Brain microvascular endothelial cell (primary cell): ENCODE measurements at regions not wholly inside any gene's neighbourhood (a gene's known extent, or its start where the extent isn't known, plus 50 kb on each side); places are given as distances from the start of the nearest gene placed in this dataset.
A peak's percentile ranks its signal among the peaks of the same experiment; 100 is the strongest.

Experiments used
- DNase-seq: peaks from one replicate; pipeline ENCODE4 v3.0.0-alpha.2; 2020
- H3K27ac ChIP-seq: fragments of 250-450 bp; sonication (Bioruptor Pico); 2 replicates; pipeline ENCODE4 v1.5.1; 2020; ENCODE audit warnings: mild to moderate bottlenecking, moderate library complexity
- H3K27me3 ChIP-seq: fragments of 250-450 bp; sonication (Bioruptor Pico); replicated peaks from 2 replicates; pipeline ENCODE4 v1.5.1; 2020; ENCODE audit warnings: mild to moderate bottlenecking
- H3K36me3 ChIP-seq: fragments of 250-450 bp; sonication (Bioruptor Pico); replicated peaks from 2 replicates; pipeline ENCODE4 v1.5.1; 2020; ENCODE audit warnings: mild to moderate bottlenecking
- H3K4me3 ChIP-seq: 2 replicates; pipeline ENCODE4 v1.5.1; 2011; ENCODE audit warnings: low read depth, mild to moderate bottlenecking, control low read depth, low read length, moderate library complexity
- in situ Hi-C: cut with HindIII; loops from 2 replicates; pipeline ENCODE4 v1.10.0; 2017; ENCODE audit warnings: low sequenced_read_pairs, low pct_ligation_motif_present
- TF ChIP-seq, protein P1 (sequence below): IDR thresholded peaks from 2 replicates; pipeline ENCODE4 v1.5.1; 2011; ENCODE audit warnings: low read depth, mild to moderate bottlenecking, moderate library complexity, low read length, control low read depth, inconsistent platforms; ENCODE audit errors: missing control alignments

DNA sequence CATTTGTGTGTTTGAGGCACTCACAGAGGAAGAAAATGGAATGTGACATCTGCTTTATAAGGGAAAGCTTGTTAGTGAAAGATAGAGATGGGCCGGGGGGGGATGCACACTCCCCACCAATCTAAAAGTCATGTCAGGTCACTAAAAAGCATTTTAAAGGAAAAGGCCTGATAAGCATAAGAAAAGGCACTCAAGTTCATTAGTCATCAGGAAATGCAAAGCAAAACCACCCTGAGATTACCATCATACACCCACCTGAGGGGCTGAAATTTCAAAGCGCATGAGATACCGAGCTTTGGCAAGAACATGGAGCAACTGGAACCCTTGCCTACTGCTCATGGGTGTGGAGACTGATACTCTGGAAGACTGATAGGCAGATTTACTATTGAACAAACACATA, 77.9 kb upstream of the ANO1 start:
- no peak overlapping the region for H3K27ac ChIP-seq
- no peaks in the 10 kb centered on the region for H3K36me3 ChIP-seq
- DNase-seq = no peak
- TF ChIP-seq, protein P1, sequence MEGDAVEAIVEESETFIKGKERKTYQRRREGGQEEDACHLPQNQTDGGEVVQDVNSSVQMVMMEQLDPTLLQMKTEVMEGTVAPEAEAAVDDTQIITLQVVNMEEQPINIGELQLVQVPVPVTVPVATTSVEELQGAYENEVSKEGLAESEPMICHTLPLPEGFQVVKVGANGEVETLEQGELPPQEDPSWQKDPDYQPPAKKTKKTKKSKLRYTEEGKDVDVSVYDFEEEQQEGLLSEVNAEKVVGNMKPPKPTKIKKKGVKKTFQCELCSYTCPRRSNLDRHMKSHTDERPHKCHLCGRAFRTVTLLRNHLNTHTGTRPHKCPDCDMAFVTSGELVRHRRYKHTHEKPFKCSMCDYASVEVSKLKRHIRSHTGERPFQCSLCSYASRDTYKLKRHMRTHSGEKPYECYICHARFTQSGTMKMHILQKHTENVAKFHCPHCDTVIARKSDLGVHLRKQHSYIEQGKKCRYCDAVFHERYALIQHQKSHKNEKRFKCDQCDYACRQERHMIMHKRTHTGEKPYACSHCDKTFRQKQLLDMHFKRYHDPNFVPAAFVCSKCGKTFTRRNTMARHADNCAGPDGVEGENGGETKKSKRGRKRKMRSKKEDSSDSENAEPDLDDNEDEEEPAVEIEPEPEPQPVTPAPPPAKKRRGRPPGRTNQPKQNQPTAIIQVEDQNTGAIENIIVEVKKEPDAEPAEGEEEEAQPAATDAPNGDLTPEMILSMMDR = no peak
- no peak overlapping the region for H3K4me3 ChIP-seq
- in situ Hi-C loops = no loop called here
- no peaks in the 10 kb centered on the region for H3K27me3 ChIP-seq

DNA sequence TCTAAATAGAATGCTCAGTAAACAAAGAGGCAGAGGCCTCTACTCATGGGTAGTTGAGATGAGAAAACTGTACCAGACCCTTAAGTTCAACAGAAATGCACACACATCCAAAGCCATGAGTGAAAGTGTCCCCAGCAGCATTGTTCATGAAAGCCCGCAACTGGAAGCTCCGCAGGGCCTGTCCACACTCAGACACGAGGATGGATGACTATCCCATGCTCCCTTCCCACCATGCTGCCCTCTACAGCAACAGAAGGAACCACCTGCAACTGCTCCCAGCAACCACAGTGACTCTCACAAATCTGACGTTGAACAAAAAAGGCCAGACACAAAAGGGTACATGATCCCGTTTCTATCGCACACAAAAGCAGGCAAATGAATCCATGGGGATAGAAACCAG, 76.9 kb upstream of the ANO1 start:
- Histone ChIP-seq H3K27ac (no peak overlapping the region), H3K36me3 (no peaks in the 10 kb centered on the region), H3K4me3 (no peak overlapping the region), H3K27me3 (no peaks in the 10 kb centered on the region)
- in situ Hi-C loops = no loop called here
- TF ChIP-seq, protein P1 = no peak
- DNase-seq = no peak

DNA sequence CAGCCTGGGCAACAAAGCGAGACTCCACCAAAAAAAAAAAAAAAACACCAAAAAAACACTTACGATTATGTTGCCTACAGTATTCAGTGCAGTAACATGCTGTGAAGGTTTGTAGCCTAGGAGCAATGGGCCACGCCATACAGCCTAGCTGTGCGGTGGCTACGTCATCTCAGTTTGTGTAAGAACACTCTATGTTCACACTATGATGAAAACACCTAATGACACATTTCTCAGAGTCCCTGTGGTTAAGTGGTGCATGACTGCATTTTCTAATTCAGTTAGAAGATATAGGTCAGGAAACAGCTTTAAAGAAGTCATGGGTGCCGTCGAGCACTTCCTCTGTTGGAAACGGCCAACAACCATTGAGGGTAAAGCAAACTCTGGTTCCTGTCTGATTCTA, 75.7 kb upstream of the ANO1 start:
- no peak for DNase-seq
- TF ChIP-seq, protein P1 = no peak
- Histone ChIP-seq H3K27ac (no peak overlapping the region), H3K4me3 (no peak overlapping the region), H3K27me3 (no peaks in the 10 kb centered on the region), H3K36me3 (no peaks in the 10 kb centered on the region)
- in situ Hi-C loops = no loop called here

DNA sequence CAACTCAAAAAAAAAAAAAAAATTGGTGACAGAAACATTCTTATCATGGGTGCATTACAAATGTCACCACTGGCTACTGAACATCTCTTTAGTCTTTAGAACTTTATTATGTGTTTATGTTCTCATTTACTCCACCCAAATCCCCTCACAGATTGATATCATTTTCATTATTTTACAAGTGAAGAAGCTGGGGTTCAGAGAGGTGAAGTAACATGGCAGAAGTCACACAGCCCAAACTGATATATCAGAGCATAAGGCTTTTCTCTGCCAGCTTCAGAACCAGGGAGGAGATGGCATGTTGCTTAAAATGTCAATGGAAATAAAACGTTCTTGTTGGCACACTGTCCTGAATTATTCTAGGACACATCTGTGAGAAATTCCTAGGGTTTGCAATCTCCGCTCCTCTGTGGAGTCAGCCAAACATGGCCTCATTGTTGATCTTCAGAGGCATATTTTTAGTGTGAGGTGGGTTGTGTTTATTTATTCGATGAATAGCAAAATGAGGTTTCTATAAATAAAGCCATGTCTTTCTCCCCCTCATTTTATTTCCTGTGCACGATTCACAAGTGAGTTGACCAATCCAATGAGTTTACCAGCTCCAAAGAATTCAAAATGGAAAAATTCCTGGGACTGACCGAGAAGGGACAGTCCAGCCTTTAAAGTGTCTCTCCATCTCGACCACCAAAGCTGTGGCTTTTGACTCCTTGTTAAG, 72.9 kb upstream of the ANO1 start:
- H3K27me3 ChIP-seq = no peaks in the 10 kb centered on the region
- H3K4me3 ChIP-seq = no peak overlapping the region
- TF ChIP-seq, protein P1 = no peak
- peak; percentile 12 for DNase-seq
- no peak overlapping the region for H3K27ac ChIP-seq
- in situ Hi-C loops = no loop called here
- no peaks in the 10 kb centered on the region for H3K36me3 ChIP-seq

DNA sequence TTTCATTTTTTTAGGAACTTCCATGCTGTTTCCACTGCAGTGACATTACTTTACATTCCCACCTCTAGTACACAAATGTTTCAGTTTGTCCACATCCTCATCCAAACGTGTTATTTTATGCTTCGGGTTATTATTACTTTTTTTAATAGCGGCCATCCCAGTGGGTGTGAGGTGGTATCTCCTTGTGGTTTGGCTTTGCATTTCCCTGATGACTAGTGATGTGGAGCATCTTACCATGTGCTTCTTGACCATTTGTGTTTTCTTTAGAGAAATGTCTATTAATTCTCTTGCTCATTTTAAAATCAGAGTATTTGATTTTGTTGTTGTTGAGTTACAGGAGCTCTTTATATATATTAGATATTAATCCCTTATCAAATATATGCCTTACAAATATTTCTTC, 70.3 kb upstream of the ANO1 start:
- H3K4me3 ChIP-seq = no peak overlapping the region
- no peak for DNase-seq
- H3K27ac ChIP-seq = no peak overlapping the region
- H3K36me3 ChIP-seq = no peaks in the 10 kb centered on the region
- H3K27me3 ChIP-seq = no peaks in the 10 kb centered on the region
- in situ Hi-C loops = no loop called here
- TF ChIP-seq, protein P1 = no peak

DNA sequence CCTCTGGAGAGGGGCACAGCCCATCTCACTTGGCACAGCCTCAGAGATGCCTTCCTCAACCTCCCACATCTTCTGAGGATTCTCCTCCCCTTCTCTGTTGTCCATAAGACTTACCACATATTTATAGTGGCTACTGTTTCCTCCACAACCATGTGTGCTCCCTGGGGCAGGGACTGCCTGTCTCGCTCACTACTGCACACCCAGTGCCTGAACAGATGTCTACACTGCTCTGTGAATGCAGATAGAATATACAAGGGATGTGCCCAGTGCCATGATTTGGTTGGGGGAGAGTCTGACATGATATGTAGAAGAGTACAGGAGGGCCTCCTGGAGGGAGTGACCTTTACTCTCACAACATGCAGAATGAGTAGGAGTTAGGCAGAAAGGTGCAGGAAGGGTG, 67.3 kb upstream of the ANO1 start:
- TF ChIP-seq, protein P1 = no peak
- in situ Hi-C loops = no loop called here
- Histone ChIP-seq H3K36me3 (no peaks in the 10 kb centered on the region), H3K27me3 (no peaks in the 10 kb centered on the region), H3K27ac (no peak overlapping the region), H3K4me3 (no peak overlapping the region)
- no peak for DNase-seq
